Stomach (tissue), 8 donors: ENCODE measurements at regions not wholly inside any gene's neighbourhood (a gene's known extent, or its start where the extent isn't known, plus 50 kb on each side); places are given as distances from the start of the nearest gene placed in this dataset.

ENCODE experiments used
- DNase-seq, 2 donors: peaks; one replicate each; pipeline versions ENCODE4 v3.0.0 to v3.0.0-alpha.2; 2013 to 2019
- H3K27ac ChIP-seq, 5 donors: fragments of 200-600 bp in 4 of 5; sonication (generic) in 4 of 5; one replicate each; pipeline ENCODE4 v1.5.1; 2013 to 2019; ENCODE audit warnings: mild to moderate bottlenecking in 1 of 5, moderate library complexity in 1 of 5
- H3K27me3 ChIP-seq, 3 donors: fragments of 200-600 bp; sonication (generic); one replicate each; pipeline ENCODE4 v1.5.1; 2017 to 2019; ENCODE audit warnings: mixed run types in 1 of 3
- H3K36me3 ChIP-seq, 4 donors: fragments of 200-600 bp; sonication (generic); 1 replicate in 3 of 4; 2 replicates in 1 of 4; pipeline ENCODE4 v1.5.1; 2016 to 2019
- H3K4me1 ChIP-seq, 4 donors: fragments of 200-600 bp; sonication (generic); one replicate each; pipeline ENCODE4 v1.5.1; 2016 to 2019
- H3K4me3 ChIP-seq, 4 donors: fragments of 200-600 bp; sonication (generic) in 3 of 4; one replicate each; pipeline ENCODE4 v1.5.1; 2016 to 2019; ENCODE audit warnings: mild to moderate bottlenecking in 1 of 4
- H3K9me3 ChIP-seq, 4 donors: fragments of 200-600 bp; sonication (generic); one replicate each; pipeline ENCODE4 v1.5.1; 2016 to 2019
- EP300 ChIP-seq: sonication (generic); formaldehyde crosslinking; IDR thresholded peaks from one replicate; pipeline ENCODE4 v1.6.1; 2017; ENCODE audit warnings: antibody characterized with exemption
- POLR2A ChIP-seq, 4 donors: fragments of 450-650 bp; IDR thresholded peaks; one replicate each; pipeline ENCODE4 v1.6.1; 2016; ENCODE audit warnings: antibody characterized with exemption in 4 of 4, control low read depth in 2 of 4, mild to moderate bottlenecking in 1 of 4, moderate library complexity in 1 of 4
- POLR2AphosphoS5 ChIP-seq, 3 donors: sonication (generic); formaldehyde crosslinking; IDR thresholded peaks; one replicate each; pipeline ENCODE4 v1.6.1; 2016; ENCODE audit warnings: antibody characterized with exemption in 3 of 3
- WGBS, 5 donors: extraction: QIAGEN DNeasy Blood & Tissue Kit in 3 of 5; methylation state at CpG; one replicate each; pipeline versions ENCODE4 v1.1.5 to v1.1.7; 2013 to 2018; 5-methylcytosine and 5-hydroxymethylcytosine counted together
- intact Hi-C: fragments of 100-400 bp; cut with DNase I; formaldehyde crosslinking; loops from one replicate; pipeline ENCODE4 v1.15.1; 2023; ENCODE audit warnings: low total_unique reads
- TF ChIP-seq, protein P1 (sequence below), 7 experiments: fragments of 450-650 bp in 4 of 7; fragments of 200-600 bp in 3 of 7; sonication (generic) in 3 of 7; IDR thresholded peaks; one replicate each; pipeline ENCODE4 v1.5.1; 2016 to 2019; ENCODE audit warnings: antibody characterized with exemption in 7 of 7, control low read depth in 2 of 7, mild to moderate bottlenecking in 1 of 7
- donor health status: healthy with polysubstance abuse.
- donor health status: Bipolar disorder and iron deficiency.
- donor health status: healthy.

DNA sequence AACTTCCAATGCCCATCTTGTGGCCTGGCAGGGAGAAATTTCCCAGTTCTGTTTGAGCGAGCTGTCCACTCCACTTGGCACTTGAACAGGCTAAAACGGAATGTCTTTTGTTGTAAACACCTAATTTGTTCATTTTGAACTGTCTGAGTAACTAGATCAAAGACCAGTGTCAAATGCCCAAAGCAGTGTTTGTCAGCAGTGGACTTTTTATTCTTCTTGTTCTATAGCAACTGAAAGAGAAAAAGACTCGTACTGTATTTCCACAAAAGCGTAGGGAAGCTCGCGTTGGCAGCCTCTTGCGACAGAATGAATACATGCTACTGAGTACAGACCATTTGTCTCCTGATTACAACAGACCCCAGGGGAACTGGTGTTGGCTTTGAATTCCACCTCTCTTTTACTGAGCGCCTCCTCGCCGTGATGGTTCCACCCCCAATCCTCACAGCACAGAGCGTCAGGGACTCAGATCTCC is 601.8 kb upstream of the ZNF608 start:
- 74 to 91% (median 82%) methylated on average over 11 of the region's 11 CpGs for WGBS, 5 donors
- Histone ChIP-seq H3K4me1 (peaks cover 0 to 9% (median 3%) of the 10 kb centered on the region in 4 donors), H3K4me3 (no peak overlapping the region), H3K9me3 (no peaks in the 10 kb centered on the region), H3K36me3 (no peaks in the 10 kb centered on the region), H3K27ac (no peak overlapping the region), H3K27me3 (no peaks in the 10 kb centered on the region)
- intact Hi-C loops, result no loop called here
- TF ChIP-seq POLR2A (IDR thresholded peaks at IDR 0.05) (no peak), POLR2AphosphoS5 (IDR thresholded peaks at IDR 0.05) (no peak), EP300 (no peak)
- TF ChIP-seq, protein P1, sequence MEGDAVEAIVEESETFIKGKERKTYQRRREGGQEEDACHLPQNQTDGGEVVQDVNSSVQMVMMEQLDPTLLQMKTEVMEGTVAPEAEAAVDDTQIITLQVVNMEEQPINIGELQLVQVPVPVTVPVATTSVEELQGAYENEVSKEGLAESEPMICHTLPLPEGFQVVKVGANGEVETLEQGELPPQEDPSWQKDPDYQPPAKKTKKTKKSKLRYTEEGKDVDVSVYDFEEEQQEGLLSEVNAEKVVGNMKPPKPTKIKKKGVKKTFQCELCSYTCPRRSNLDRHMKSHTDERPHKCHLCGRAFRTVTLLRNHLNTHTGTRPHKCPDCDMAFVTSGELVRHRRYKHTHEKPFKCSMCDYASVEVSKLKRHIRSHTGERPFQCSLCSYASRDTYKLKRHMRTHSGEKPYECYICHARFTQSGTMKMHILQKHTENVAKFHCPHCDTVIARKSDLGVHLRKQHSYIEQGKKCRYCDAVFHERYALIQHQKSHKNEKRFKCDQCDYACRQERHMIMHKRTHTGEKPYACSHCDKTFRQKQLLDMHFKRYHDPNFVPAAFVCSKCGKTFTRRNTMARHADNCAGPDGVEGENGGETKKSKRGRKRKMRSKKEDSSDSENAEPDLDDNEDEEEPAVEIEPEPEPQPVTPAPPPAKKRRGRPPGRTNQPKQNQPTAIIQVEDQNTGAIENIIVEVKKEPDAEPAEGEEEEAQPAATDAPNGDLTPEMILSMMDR (IDR thresholded peaks at IDR 0.05), result no peak
- peak in 1 of 2 donors; percentile 62 for DNase-seq

DNA sequence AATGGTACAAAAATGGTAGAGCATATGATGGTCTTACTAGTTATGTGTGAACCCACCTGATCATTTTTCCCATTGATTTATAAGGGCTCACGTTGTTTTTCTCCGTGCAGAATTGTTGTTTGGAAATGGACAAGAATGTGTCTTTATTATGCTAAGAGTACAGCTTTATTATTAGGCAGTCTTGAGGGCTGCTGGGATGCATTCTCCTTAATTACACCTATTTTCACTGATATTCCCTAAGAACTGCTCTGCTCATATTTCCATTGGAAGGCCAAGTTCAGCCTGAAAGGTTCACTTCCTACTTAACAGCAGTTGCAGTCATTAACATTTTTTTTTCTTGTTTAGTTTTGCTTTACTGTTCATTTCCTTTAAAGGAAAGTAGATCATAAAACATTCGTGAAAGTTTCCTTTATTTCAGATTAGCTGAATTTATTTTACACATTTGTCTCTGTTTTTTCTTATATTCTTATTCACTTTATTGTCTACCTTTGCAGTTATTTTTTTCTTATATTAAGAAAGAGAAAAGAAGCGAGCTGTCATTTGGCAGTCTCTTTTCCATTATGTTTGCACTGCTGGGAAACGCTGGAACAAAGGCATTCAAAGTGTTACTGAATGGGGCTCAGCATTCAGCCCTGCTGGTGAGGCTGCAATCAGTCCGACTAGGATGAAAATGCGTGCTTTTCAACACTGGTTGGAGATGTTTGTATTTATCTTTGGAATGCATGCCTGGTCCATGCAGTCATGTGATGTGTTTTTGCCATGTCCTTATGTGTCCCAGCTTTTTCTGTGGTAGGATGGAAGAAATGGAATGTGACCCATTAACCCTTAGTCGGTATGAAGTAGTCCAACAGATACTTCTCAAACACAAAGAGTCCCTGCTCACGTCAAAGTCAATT is 602.7 kb upstream of the ZNF608 start:
- peak in 1 of 2 donors; percentile 51 for DNase-seq
- Histone ChIP-seq H3K4me1 (peaks cover 0 to 9% (median 3%) of the 10 kb centered on the region in 4 donors), H3K9me3 (no peaks in the 10 kb centered on the region), H3K4me3 (no peak overlapping the region), H3K27me3 (no peaks in the 10 kb centered on the region), H3K27ac (no peak overlapping the region), H3K36me3 (no peaks in the 10 kb centered on the region)
- intact Hi-C loops, result no loop called here
- TF ChIP-seq EP300, result no peak
- TF ChIP-seq, protein P1 (IDR thresholded peaks at IDR 0.05), result no peak
- TF ChIP-seq POLR2AphosphoS5 (IDR thresholded peaks at IDR 0.05), result peak in 1 of 3 donors; percentile 11
- TF ChIP-seq POLR2A (IDR thresholded peaks at IDR 0.05), result no peak
- 27 to 42% (median 36%) methylated on average over 9 of the region's 9 CpGs for WGBS, 5 donors

DNA sequence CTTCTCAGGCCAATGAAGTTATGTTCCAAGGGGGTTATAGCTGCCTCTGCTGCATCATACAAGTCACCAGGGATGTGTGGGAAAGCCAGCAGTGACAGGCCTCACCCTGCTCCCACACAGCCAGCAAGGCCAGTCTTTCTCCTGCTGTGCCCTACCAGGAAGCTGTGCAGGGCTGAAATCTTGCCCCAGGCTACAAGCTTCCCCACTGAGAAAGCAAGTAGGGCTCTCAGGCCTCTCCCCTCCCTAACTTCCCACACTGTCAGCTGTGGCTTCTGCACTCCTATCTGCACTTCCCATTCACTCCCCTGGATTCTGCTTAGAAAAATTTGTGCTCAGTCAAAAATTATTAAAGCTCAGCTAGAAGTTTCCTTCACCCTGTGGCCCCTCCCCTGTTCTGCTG is 611.2 kb upstream of the ZNF608 start:
- TF ChIP-seq EP300, result no peak
- TF ChIP-seq, protein P1 (IDR thresholded peaks at IDR 0.05), result no peak
- no peak for TF ChIP-seq POLR2A (IDR thresholded peaks at IDR 0.05)
- TF ChIP-seq POLR2AphosphoS5 (IDR thresholded peaks at IDR 0.05), result no peak
- intact Hi-C loops, result no loop called here
- Histone ChIP-seq H3K4me3 (no peak overlapping the region), H3K4me1 (no peaks in the 10 kb centered on the region), H3K9me3 (peaks cover 0 to 26% (median 10%) of the 10 kb centered on the region in 4 donors), H3K27ac (no peak overlapping the region), H3K36me3 (no peaks in the 10 kb centered on the region), H3K27me3 (no peaks in the 10 kb centered on the region)
- DNase-seq, result no peak

DNA sequence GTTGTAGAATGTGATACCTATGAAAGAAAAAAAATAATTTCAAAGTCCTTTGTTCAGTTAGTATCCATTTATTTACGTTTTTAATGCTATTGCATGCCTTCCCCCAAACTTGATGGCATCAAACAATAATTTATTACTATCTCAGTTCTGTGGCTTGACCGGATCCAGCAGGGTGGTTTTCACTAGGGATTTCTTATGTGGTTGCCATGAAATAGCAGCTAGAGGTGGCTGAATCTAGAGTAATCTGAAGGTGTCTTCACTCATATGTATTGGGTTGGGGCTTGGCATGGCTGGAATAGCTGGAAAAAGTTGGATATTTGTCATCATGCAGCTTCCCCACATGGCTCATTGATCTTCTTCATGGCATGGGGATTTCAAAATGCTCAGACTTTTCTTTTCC is 619.3 kb upstream of the ZNF608 start:
- no peaks in the 10 kb centered on the region for H3K4me1 ChIP-seq
- DNase-seq, result no peak
- H3K4me3 ChIP-seq, result no peak overlapping the region
- H3K9me3 ChIP-seq, result no peaks in the 10 kb centered on the region
- intact Hi-C loops, result no loop called here
- H3K27ac ChIP-seq, result no peak overlapping the region
- 77 to 90% (median 89%) methylated on average over 2 of the region's 2 CpGs for WGBS, 5 donors
- no peaks in the 10 kb centered on the region for H3K36me3 ChIP-seq
- H3K27me3 ChIP-seq, result no peaks in the 10 kb centered on the region
- TF ChIP-seq POLR2AphosphoS5 (IDR thresholded peaks at IDR 0.05) (no peak), EP300 (no peak), POLR2A (IDR thresholded peaks at IDR 0.05) (no peak)
- TF ChIP-seq, protein P1 (IDR thresholded peaks at IDR 0.05), result no peak
